GM18507 (cell line): ENCODE measurements at regions not wholly inside any gene's neighbourhood (a gene's known extent, or its start where the extent isn't known, plus 50 kb on each side); places are given as distances from the start of the nearest gene placed in this dataset.

Experiments used
- DNase-seq: peaks from one replicate; pipeline ENCODE4 v3.0.0; 2011; ENCODE audit warnings: low read depth; ENCODE audit not compliant: insufficient read length; ENCODE audit errors: extremely low spot score
- FAIRE-seq: peaks from 2 replicates; lab custom pipeline; 2011; peaks lifted over from hg19 to GRCh38; lab: Jason Lieb, UNC

GRCh38 chr11:15871904-15872626 lies 484.3 kb downstream of the SOX6 start:
- DNase-seq (no peak), FAIRE-seq (no peak)

GRCh38 chr11:15873501-15873900 lies 482.8 kb downstream of the SOX6 start:
- DNase-seq (no peak), FAIRE-seq (no peak)

GRCh38 chr11:15874704-15875103 lies 481.6 kb downstream of the SOX6 start:
- no peak for DNase-seq
- FAIRE-seq, result no peak

- DNase-seq, result no peak
Observed at GRCh38 chr11:15875393-15875792, 481.0 kb downstream of the SOX6 start.

GRCh38 chr11:15875943-15876342 lies 480.4 kb downstream of the SOX6 start:
- DNase-seq, result no peak
- FAIRE-seq, result no peak

More at GRCh38 chr11:15875393-15875792, 481.0 kb downstream of the SOX6 start:
- FAIRE-seq, result no peak

- FAIRE-seq (no peak), DNase-seq (no peak)
Observed at GRCh38 chr11:15878756-15879155, 477.6 kb downstream of the SOX6 start.

GRCh38 chr11:15880291-15880690 lies 476.1 kb downstream of the SOX6 start:
- no peak for FAIRE-seq

GRCh38 chr11:15882876-15883454 lies 473.4 kb downstream of the SOX6 start:
- FAIRE-seq (no peak), DNase-seq (no peak)

More at GRCh38 chr11:15880291-15880690, 476.1 kb downstream of the SOX6 start:
- DNase-seq, result no peak

GRCh38 chr11:15883455-15883920 lies 472.9 kb downstream of the SOX6 start:
- DNase-seq (no peak), FAIRE-seq (no peak)

GRCh38 chr11:15884141-15884540 lies 472.2 kb downstream of the SOX6 start:
- no peak for FAIRE-seq
- no peak for DNase-seq

GRCh38 chr11:15884777-15885540 lies 471.4 kb downstream of the SOX6 start:
- no peak for DNase-seq
- no peak for FAIRE-seq

GRCh38 chr11:15885854-15886253 lies 470.5 kb downstream of the SOX6 start:
- DNase-seq (no peak), FAIRE-seq (no peak)

GRCh38 chr11:15886299-15886698 lies 470.0 kb downstream of the SOX6 start:
- DNase-seq, result no peak
- no peak for FAIRE-seq

GRCh38 chr11:15886866-15887265 lies 469.5 kb downstream of the SOX6 start:
- DNase-seq, result no peak
- FAIRE-seq, result no peak

GRCh38 chr11:15888556-15889345 lies 467.6 kb downstream of the SOX6 start:
- no peak for FAIRE-seq
- DNase-seq, result no peak

GRCh38 chr11:15889363-15890030 lies 466.8 kb downstream of the SOX6 start:
- DNase-seq (no peak), FAIRE-seq (no peak)

GRCh38 chr11:15890031-15890713 lies 466.2 kb downstream of the SOX6 start:
- FAIRE-seq (no peak), DNase-seq (no peak)

GRCh38 chr11:15893080-15893492 lies 463.3 kb downstream of the SOX6 start:
- FAIRE-seq, result no peak
- DNase-seq, result no peak

- no peak for DNase-seq
- no peak for FAIRE-seq
Observed at GRCh38 chr11:15896026-15896425, 460.3 kb downstream of the SOX6 start.
